Psoas muscle (tissue), 7 donors: ENCODE measurements at regions not wholly inside any gene's neighbourhood (a gene's known extent, or its start where the extent isn't known, plus 50 kb on each side); places are given as distances from the start of the nearest gene placed in this dataset.

Experiments
- ATAC-seq, 4 donors: fragments of 200-7000 bp; cut with Tn5 transposase; one replicate each; pipeline ENCODE4 v1.9.1; 2020; ENCODE audit warnings: moderate library complexity in 3 of 4, mild to moderate bottlenecking in 2 of 4
- DNase-seq, 2 donors: peaks; one replicate each; pipeline ENCODE4 v3.0.0-alpha.2; 2020
- H3K27ac ChIP-seq: fragments of 200-600 bp; one replicate; pipeline ENCODE4 v1.8.0; 2022
- H3K27me3 ChIP-seq, 3 donors: fragments of 200-600 bp in 1 of 3; one replicate each; pipeline versions ENCODE4 v1.6.1 to v1.8.0; 2013 to 2022; ENCODE audit warnings: low read length in 2 of 3, mild to moderate bottlenecking in 2 of 3, moderate library complexity in 1 of 3; ENCODE audit not compliant: insufficient read depth in 3 of 3
- H3K36me3 ChIP-seq, 2 donors: fragments of 200-600 bp in 1 of 2; one replicate each; pipeline versions ENCODE4 v1.6.1 to v1.8.0; 2013 to 2022; ENCODE audit warnings: low read depth in 1 of 2, mild to moderate bottlenecking in 1 of 2, moderate library complexity in 1 of 2; ENCODE audit not compliant: insufficient read depth in 1 of 2
- H3K4me1 ChIP-seq: fragments of 200-600 bp; one replicate; pipeline ENCODE4 v1.8.0; 2022
- H3K4me3 ChIP-seq: fragments of 200-600 bp; one replicate; pipeline ENCODE4 v1.8.0; 2022; ENCODE audit warnings: mild to moderate bottlenecking
- H3K9me3 ChIP-seq: fragments of 200-600 bp; one replicate; pipeline ENCODE4 v1.8.0; 2022
- WGBS, 3 donors: extraction: QIAGEN DNeasy Blood & Tissue Kit; methylation state at CpG; one replicate each; pipeline versions ENCODE4 v1.1.6 to v1.1.7; 2013; 5-methylcytosine and 5-hydroxymethylcytosine counted together
- intact Hi-C, 2 donors: fragments of 100-400 bp; cut with DNase I; formaldehyde crosslinking; loops; one replicate each; pipeline versions ENCODE4 v1.11.0 to v1.14.2; 2022
- TF ChIP-seq, protein P1 (sequence below): fragments of 200-600 bp; IDR thresholded peaks from one replicate; pipeline ENCODE4 v1.8.0; 2022; ENCODE audit warnings: antibody characterized with exemption
- donor health status: healthy with polysubstance abuse.
- donor health status: DM: no; HTN: no; CAD: no; lungs with moderate emphysema.
- donor health status: Bipolar disorder and iron deficiency.
- donor health status: healthy.
- donor health status: DM: yes; HTN: yes; CAD: no.
- donor health status: DM: no; HTN: no; CAD: no.
- donor health status: DM: yes; HTN: yes; CAD: no.

GRCh38 chr5:157955541-157956172 lies 96.7 kb upstream of the CLINT1 start:
- 83 to 89% (median 88%) methylated on average over 6 of the region's 6 CpGs for WGBS, 3 donors
- no peaks in the 10 kb centered on the region for H3K4me1 ChIP-seq
- TF ChIP-seq, protein P1, sequence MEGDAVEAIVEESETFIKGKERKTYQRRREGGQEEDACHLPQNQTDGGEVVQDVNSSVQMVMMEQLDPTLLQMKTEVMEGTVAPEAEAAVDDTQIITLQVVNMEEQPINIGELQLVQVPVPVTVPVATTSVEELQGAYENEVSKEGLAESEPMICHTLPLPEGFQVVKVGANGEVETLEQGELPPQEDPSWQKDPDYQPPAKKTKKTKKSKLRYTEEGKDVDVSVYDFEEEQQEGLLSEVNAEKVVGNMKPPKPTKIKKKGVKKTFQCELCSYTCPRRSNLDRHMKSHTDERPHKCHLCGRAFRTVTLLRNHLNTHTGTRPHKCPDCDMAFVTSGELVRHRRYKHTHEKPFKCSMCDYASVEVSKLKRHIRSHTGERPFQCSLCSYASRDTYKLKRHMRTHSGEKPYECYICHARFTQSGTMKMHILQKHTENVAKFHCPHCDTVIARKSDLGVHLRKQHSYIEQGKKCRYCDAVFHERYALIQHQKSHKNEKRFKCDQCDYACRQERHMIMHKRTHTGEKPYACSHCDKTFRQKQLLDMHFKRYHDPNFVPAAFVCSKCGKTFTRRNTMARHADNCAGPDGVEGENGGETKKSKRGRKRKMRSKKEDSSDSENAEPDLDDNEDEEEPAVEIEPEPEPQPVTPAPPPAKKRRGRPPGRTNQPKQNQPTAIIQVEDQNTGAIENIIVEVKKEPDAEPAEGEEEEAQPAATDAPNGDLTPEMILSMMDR, result no peak
- no peak for DNase-seq
- H3K4me3 ChIP-seq, result no peak overlapping the region
- H3K36me3 ChIP-seq, result no peaks in the 10 kb centered on the region
- no peak for ATAC-seq
- no peaks in the 10 kb centered on the region for H3K27me3 ChIP-seq
- no peaks in the 10 kb centered on the region for H3K9me3 ChIP-seq
- H3K27ac ChIP-seq, result no peak overlapping the region
- intact Hi-C loops, result no loop called here

GRCh38 chr5:157952374-157952685 lies 93.4 kb upstream of the CLINT1 start:
- no peaks in the 10 kb centered on the region for H3K27me3 ChIP-seq
- TF ChIP-seq, protein P1, result no peak
- intact Hi-C loops, result no loop called here
- ATAC-seq (no peak), DNase-seq (no peak)
- no peak overlapping the region for H3K4me3 ChIP-seq
- H3K4me1 ChIP-seq, result peaks cover 7% of the 10 kb centered on the region
- WGBS, 3 donors, result 80 to 97% (median 92%) methylated on average over 1 of the region's 1 CpG
- no peaks in the 10 kb centered on the region for H3K36me3 ChIP-seq
- no peaks in the 10 kb centered on the region for H3K9me3 ChIP-seq
- no peak overlapping the region for H3K27ac ChIP-seq

DNA sequence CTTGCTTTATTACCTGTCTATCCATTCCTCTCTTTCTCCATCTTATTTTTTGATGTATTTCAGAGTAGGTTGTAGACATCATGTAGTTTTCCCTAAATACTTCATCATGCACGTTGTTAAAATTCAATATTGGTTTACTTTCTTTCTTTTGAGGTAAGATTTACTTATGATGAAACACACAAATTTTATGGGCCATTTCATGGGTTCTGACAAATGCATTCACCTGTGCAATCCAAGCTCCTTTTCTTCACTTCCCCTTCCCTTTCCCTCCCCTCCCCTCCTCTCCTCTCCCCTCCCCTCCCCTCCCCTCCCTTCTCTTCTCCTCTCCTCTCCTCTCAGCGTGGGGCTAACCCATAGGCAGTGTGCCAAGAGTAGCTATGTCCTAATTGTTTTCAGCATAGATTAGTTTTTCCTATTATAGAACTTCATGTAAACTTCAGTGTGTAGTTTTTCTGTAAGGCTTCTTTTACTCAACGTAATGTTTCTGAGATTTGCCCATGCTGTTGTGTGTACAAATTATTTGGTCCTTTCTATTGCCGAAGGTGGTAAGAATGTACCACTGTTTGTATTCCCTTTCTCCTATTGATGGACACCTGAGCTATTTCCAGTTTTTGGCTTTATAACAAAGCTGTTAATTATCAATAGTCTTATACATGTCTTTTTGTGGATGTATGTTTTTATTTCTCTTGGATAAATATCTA lies 92.9 kb upstream of the CLINT1 start:
- intact Hi-C loops, result no loop called here
- H3K4me3 ChIP-seq, result no peak overlapping the region
- WGBS, 3 donors, result 59 to 65% (median 62%) methylated on average over 4 of the region's 4 CpGs
- H3K27me3 ChIP-seq, result no peaks in the 10 kb centered on the region
- H3K4me1 ChIP-seq, result peaks cover 7% of the 10 kb centered on the region
- no peaks in the 10 kb centered on the region for H3K36me3 ChIP-seq
- H3K27ac ChIP-seq, result no peak overlapping the region
- DNase-seq (no peak), ATAC-seq (no peak)
- TF ChIP-seq, protein P1, result no peak
- no peaks in the 10 kb centered on the region for H3K9me3 ChIP-seq

DNA sequence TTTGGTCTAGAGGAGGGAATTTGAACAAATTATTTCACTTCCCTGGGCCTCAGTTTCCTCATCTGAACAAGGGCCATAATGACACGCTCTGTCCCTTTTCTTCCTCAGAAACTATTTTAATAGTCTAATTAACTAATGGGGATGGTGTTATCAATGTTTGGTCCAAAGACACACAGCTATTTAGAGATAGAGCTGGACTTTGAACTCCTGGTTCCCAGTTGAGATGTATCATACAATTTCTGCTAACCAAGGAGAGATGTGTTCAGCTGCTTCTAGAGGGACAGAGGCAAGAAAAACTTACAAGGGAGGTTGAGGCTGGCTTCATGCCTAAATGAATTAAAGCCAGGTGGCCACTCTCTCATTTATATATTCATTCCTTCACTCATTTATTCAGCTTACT lies 90.6 kb upstream of the CLINT1 start:
- Histone ChIP-seq H3K27ac (no peak overlapping the region), H3K4me1 (peaks cover 7% of the 10 kb centered on the region), H3K36me3 (no peaks in the 10 kb centered on the region), H3K4me3 (no peak overlapping the region), H3K27me3 (no peaks in the 10 kb centered on the region), H3K9me3 (no peaks in the 10 kb centered on the region)
- intact Hi-C loops, result loop anchor here (2.0 to 5.0 kb wide), 3 partner anchors 132 to 187 kb away; no protein-coding TSS in a partner anchor
- TF ChIP-seq, protein P1, result no peak
- ATAC-seq (no peak), DNase-seq (no peak)
- 95 to 98% (median 97%) methylated on average over 1 of the region's 1 CpG for WGBS, 3 donors
